CD4-positive, alpha-beta memory T cell (primary cell): ENCODE measurements at regions not wholly inside any gene's neighbourhood (a gene's known extent, or its start where the extent isn't known, plus 50 kb on each side); places are given as distances from the start of the nearest gene placed in this dataset.

Source experiments
- CTCF ChIA-PET: fragments of 350-600 bp; sonication (Branson Sonifier 250); formaldehyde crosslinking; loops from one replicate; lab custom pipeline; 2021; ENCODE audit warnings: inconsistent platforms; ENCODE audit not compliant: partially characterized antibody; lab: Charles Lee
- POLR2A ChIA-PET: fragments of 350-600 bp; sonication (Branson Sonifier 250); formaldehyde crosslinking; loops from one replicate; lab custom pipeline; 2021; ENCODE audit not compliant: partially characterized antibody; lab: Charles Lee
- DNase-seq, 5 donors: peaks; one replicate each; pipeline versions ENCODE4 v3.0.0 to v3.0.0-alpha.2; 2020 to 2022; ENCODE audit warnings: mixed read lengths in 1 of 5
- H3K27ac ChIP-seq: one replicate; pipeline ENCODE4 v1.7.0; 2013; ENCODE audit warnings: low read depth, low read length
- H3K27me3 ChIP-seq: 2 replicates; pipeline ENCODE4 v1.7.0; 2013; ENCODE audit warnings: mild to moderate bottlenecking, low read length, moderate library complexity; ENCODE audit not compliant: insufficient read depth
- H3K36me3 ChIP-seq: 2 replicates; pipeline ENCODE4 v1.7.0; 2013; ENCODE audit warnings: mild to moderate bottlenecking, low read length, moderate library complexity; ENCODE audit not compliant: insufficient read depth
- H3K4me1 ChIP-seq: 2 replicates; pipeline ENCODE4 v1.7.0; 2013; ENCODE audit warnings: mild to moderate bottlenecking, low read length, moderate library complexity; ENCODE audit not compliant: insufficient read depth
- H3K4me3 ChIP-seq, 2 donors: one replicate each; pipeline ENCODE4 v1.7.0; 2013; ENCODE audit warnings: low read length in 2 of 2, mild to moderate bottlenecking in 1 of 2
- H3K9me3 ChIP-seq, 2 donors: one replicate each; pipeline ENCODE4 v1.7.0; 2013; ENCODE audit warnings: low read length in 2 of 2, control low read depth in 1 of 2; ENCODE audit not compliant: control insufficient read depth in 1 of 2
- H3K27ac Mint-ChIP-seq, 7 donors: one replicate each; pipeline ENCODE4 v1.8.0; 2020 to 2021; ENCODE audit warnings: mixed read lengths in 7 of 7, mild to moderate bottlenecking in 6 of 7, inconsistent platforms in 3 of 7, moderate library complexity in 3 of 7
- H3K27me3 Mint-ChIP-seq, 2 donors: one replicate each; pipeline ENCODE4 v1.8.0; 2020 to 2021; ENCODE audit warnings: mixed read lengths in 2 of 2
- H3K36me3 Mint-ChIP-seq, 2 donors: one replicate each; pipeline ENCODE4 v1.8.0; 2020 to 2021; ENCODE audit warnings: mixed read lengths in 2 of 2, inconsistent platforms in 1 of 2, mild to moderate bottlenecking in 1 of 2
- H3K4me1 Mint-ChIP-seq, 4 donors: one replicate each; pipeline ENCODE4 v1.8.0; 2020 to 2021; ENCODE audit warnings: mixed read lengths in 4 of 4, mild to moderate bottlenecking in 1 of 4
- H3K4me3 Mint-ChIP-seq, 8 donors: one replicate each; pipeline ENCODE4 v1.8.0; 2020 to 2021; ENCODE audit warnings: mixed read lengths in 8 of 8, mild to moderate bottlenecking in 7 of 8, moderate library complexity in 6 of 8, inconsistent platforms in 3 of 8
- H3K9me3 Mint-ChIP-seq, 8 donors: one replicate each; pipeline ENCODE4 v1.8.0; 2020 to 2021; ENCODE audit warnings: mixed read lengths in 8 of 8, mild to moderate bottlenecking in 5 of 8, inconsistent platforms in 3 of 8, moderate library complexity in 1 of 8
- intact Hi-C: fragments of 100-400 bp; cut with micrococcal nuclease; formaldehyde crosslinking; loops from one replicate; pipeline ENCODE4 v1.15.1; 2023

- no peaks in the 10 kb centered on the region for H3K4me1 Mint-ChIP-seq
- H3K27me3 Mint-ChIP-seq = peaks cover 0 to 2% of the 10 kb centered on the region in 2 donors
- H3K36me3 Mint-ChIP-seq = no peaks in the 10 kb centered on the region
- intact Hi-C loops = no loop called here
- no peak overlapping the region for H3K4me3 ChIP-seq
- no peaks in the 10 kb centered on the region for H3K27me3 ChIP-seq
- no peaks in the 10 kb centered on the region for H3K36me3 ChIP-seq
- DNase-seq = no peak
- peaks cover 0 to 9% (median 2%) of the 10 kb centered on the region in 8 donors for H3K9me3 Mint-ChIP-seq
- no peak overlapping the region for H3K27ac Mint-ChIP-seq
- H3K4me1 ChIP-seq = no peaks in the 10 kb centered on the region
- ChIA-PET CTCF (no interaction called here), POLR2A (no interaction called here)
- no peak overlapping the region for H3K27ac ChIP-seq
- H3K9me3 ChIP-seq = no peaks in the 10 kb centered on the region
- no peak overlapping the region for H3K4me3 Mint-ChIP-seq
These were observed 823.7 kb downstream of the AACS start for GRCh38 chr12:125888921-125889320.

DNA sequence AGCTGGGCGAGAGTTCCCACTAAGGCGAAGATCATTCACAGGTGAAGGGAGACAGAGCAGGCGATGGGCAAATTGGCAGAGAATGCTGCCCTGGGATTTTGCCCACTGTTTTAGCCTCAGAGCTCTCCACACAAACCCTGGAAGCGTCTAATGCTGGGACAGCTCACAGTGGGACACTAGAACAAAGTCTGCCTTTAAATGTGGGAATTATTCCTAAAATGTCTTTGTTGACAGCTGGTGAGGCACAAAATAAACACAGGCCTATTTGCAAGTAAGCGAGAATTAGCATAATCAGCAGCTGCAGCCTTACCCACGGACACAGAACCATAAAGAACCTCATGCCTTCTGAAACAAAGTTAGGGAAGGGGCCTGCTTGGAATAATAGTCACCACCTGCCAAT lies 824.5 kb downstream of the AACS start:
- Mint-ChIP-seq H3K27ac (no peak overlapping the region), H3K9me3 (peaks cover 0 to 6% (median 2%) of the 10 kb centered on the region in 8 donors), H3K4me3 (no peak overlapping the region), H3K27me3 (peaks cover 0 to 2% of the 10 kb centered on the region in 2 donors), H3K36me3 (no peaks in the 10 kb centered on the region), H3K4me1 (no peaks in the 10 kb centered on the region)
- ChIA-PET CTCF (no interaction called here), POLR2A (no interaction called here)
- no peaks in the 10 kb centered on the region for H3K4me1 ChIP-seq
- intact Hi-C loops = no loop called here
- no peaks in the 10 kb centered on the region for H3K9me3 ChIP-seq
- H3K27ac ChIP-seq = no peak overlapping the region
- no peaks in the 10 kb centered on the region for H3K27me3 ChIP-seq
- no peaks in the 10 kb centered on the region for H3K36me3 ChIP-seq
- no peak overlapping the region for H3K4me3 ChIP-seq
- DNase-seq = no peak

DNA sequence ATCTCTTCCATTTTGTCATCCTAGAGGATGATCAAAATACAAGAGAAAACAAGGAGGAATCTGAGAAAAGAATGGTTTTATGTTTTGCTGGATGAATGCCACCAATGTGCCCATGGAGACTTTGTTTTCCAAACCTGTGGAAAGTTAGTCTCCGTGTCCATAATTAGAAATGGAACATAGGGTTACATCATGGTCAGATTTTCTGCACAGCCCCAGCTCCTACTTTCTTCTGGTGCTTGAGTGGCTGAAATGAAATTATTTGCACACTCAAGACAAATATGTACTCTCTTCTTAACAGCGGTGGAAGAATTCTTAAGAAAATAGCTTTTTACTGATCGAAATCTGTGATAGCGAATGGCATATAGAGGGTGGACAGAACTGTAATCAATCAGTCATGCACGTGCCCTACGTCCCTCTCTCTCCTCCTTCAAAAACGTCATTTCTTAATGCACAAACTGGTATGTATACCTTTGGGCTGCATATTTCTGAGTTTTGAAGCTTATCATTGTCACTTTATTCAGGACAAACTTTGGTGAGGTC lies 825.2 kb downstream of the AACS start:
- Histone ChIP-seq H3K27ac (no peak overlapping the region), H3K9me3 (no peaks in the 10 kb centered on the region), H3K36me3 (no peaks in the 10 kb centered on the region), H3K4me3 (no peak overlapping the region), H3K27me3 (no peaks in the 10 kb centered on the region), H3K4me1 (no peaks in the 10 kb centered on the region)
- no peak overlapping the region for H3K27ac Mint-ChIP-seq
- H3K4me3 Mint-ChIP-seq = no peak overlapping the region
- intact Hi-C loops = no loop called here
- H3K4me1 Mint-ChIP-seq = no peaks in the 10 kb centered on the region
- H3K9me3 Mint-ChIP-seq = peaks cover 0 to 5% (median under 1%) of the 10 kb centered on the region in 8 donors
- POLR2A ChIA-PET = no interaction called here
- no peak for DNase-seq
- H3K36me3 Mint-ChIP-seq = no peaks in the 10 kb centered on the region
- H3K27me3 Mint-ChIP-seq = peaks cover 0 to 2% of the 10 kb centered on the region in 2 donors
- CTCF ChIA-PET = no interaction called here

DNA sequence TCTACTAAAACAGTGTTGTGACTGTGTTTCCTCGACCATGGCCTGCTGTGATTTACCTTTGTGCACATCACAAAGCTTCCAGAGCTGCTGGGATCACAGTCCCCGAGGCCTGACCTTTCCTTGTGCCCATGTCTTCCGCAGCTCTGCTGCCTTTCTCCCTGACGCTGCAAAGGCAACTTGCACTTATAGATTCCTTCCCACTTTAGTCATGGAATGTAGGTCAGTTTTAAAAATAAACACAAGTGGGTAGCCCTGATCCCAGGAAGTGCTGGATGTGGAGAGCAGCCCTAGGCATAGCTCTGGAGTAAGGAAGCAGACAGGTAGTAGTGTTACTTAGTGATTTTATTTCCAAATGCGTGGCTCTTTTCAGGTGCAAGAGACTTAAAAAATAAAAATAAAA lies 825.7 kb downstream of the AACS start:
- Mint-ChIP-seq H3K4me3 (no peak overlapping the region), H3K9me3 (peaks cover 0 to 5% (median 0%) of the 10 kb centered on the region in 8 donors), H3K27ac (no peak overlapping the region), H3K27me3 (peaks cover 0 to 2% of the 10 kb centered on the region in 2 donors), H3K36me3 (no peaks in the 10 kb centered on the region), H3K4me1 (no peaks in the 10 kb centered on the region)
- H3K4me1 ChIP-seq = no peaks in the 10 kb centered on the region
- no peak overlapping the region for H3K27ac ChIP-seq
- no peak overlapping the region for H3K4me3 ChIP-seq
- no peak for DNase-seq
- H3K27me3 ChIP-seq = no peaks in the 10 kb centered on the region
- H3K9me3 ChIP-seq = no peaks in the 10 kb centered on the region
- no peaks in the 10 kb centered on the region for H3K36me3 ChIP-seq
- CTCF ChIA-PET = no interaction called here
- intact Hi-C loops = no loop called here
- POLR2A ChIA-PET = no interaction called here

DNA sequence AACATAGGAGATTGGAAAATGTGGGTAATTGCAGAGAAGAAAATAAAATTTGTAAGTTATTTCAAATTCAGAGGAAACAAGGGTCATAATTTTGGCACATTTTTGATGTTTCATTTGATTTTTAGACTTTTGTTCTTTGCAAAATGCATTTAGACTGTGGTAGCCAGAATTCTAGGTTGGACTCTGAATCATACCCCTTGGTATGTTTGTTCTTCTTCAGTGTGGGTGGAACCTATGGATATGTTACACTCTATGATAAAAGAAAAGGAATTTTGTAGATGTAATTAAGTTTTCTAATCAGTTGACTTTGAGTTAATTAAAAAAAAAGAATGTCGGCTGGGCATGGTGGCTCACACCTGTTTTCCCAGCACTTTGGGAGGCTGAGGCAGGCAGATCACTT lies 827.0 kb downstream of the AACS start:
- Mint-ChIP-seq H3K27me3 (peaks cover 0 to 2% of the 10 kb centered on the region in 2 donors), H3K9me3 (peaks cover 0 to 5% (median under 1%) of the 10 kb centered on the region in 8 donors), H3K27ac (no peak overlapping the region), H3K4me1 (no peaks in the 10 kb centered on the region), H3K36me3 (no peaks in the 10 kb centered on the region), H3K4me3 (no peak overlapping the region)
- ChIA-PET CTCF (no interaction called here), POLR2A (no interaction called here)
- Histone ChIP-seq H3K9me3 (no peaks in the 10 kb centered on the region), H3K4me1 (no peaks in the 10 kb centered on the region), H3K4me3 (no peak overlapping the region), H3K36me3 (no peaks in the 10 kb centered on the region), H3K27ac (no peak overlapping the region), H3K27me3 (no peaks in the 10 kb centered on the region)
- intact Hi-C loops = no loop called here
- DNase-seq = no peak

DNA sequence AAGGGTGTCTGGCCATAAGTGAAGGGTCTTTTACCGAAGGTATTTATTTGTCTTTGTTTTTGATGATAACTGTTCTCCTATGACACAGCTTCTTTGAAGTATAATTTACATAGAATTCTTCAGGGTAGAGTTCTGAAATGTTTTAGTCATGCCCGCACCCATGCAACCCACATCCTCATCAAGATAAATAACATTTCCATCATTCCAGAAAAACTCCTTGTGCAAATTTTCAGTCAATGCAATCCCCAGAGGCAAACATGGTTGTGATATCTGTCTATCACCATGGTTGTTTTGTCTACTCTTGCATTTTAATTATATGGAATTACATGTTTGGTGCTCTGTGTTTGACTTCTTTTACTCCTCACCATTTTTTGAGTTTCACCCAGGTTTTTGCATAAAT lies 837.8 kb downstream of the AACS start:
- Mint-ChIP-seq H3K4me3 (no peak overlapping the region), H3K27me3 (no peaks in the 10 kb centered on the region)
- CTCF ChIA-PET = no interaction called here

GRCh38 chr12:125907351-125907750 lies 842.1 kb downstream of the AACS start:
- no peak overlapping the region for H3K4me3 Mint-ChIP-seq
- intact Hi-C loops = no loop called here
- ChIA-PET POLR2A (no interaction called here), CTCF (no interaction called here)
- Histone ChIP-seq H3K4me3 (no peak overlapping the region), H3K4me1 (no peaks in the 10 kb centered on the region), H3K27me3 (no peaks in the 10 kb centered on the region), H3K36me3 (no peaks in the 10 kb centered on the region), H3K9me3 (peaks cover 0 to 4% of the 10 kb centered on the region in 2 donors), H3K27ac (no peak overlapping the region)
- no peaks in the 10 kb centered on the region for H3K4me1 Mint-ChIP-seq
- no peaks in the 10 kb centered on the region for H3K27me3 Mint-ChIP-seq
- peaks cover 2 to 16% (median 3%) of the 10 kb centered on the region in 8 donors for H3K9me3 Mint-ChIP-seq
- H3K36me3 Mint-ChIP-seq = no peaks in the 10 kb centered on the region
- no peak overlapping the region for H3K27ac Mint-ChIP-seq
- DNase-seq = no peak

More for the DNA sequence above, 837.8 kb downstream of the AACS start:
- Mint-ChIP-seq H3K9me3 (peaks cover 0 to 11% (median 3%) of the 10 kb centered on the region in 8 donors), H3K27ac (no peak overlapping the region), H3K4me1 (no peaks in the 10 kb centered on the region), H3K36me3 (no peaks in the 10 kb centered on the region)
- POLR2A ChIA-PET = no interaction called here
- Histone ChIP-seq H3K9me3 (no peaks in the 10 kb centered on the region), H3K27ac (no peak overlapping the region), H3K36me3 (no peaks in the 10 kb centered on the region), H3K27me3 (no peaks in the 10 kb centered on the region), H3K4me3 (no peak overlapping the region), H3K4me1 (no peaks in the 10 kb centered on the region)
- intact Hi-C loops = no loop called here
- no peak for DNase-seq
